Thyroid gland (tissue), 4 donors: ENCODE measurements at regions not wholly inside any gene's neighbourhood (a gene's known extent, or its start where the extent isn't known, plus 50 kb on each side); places are given as distances from the start of the nearest gene placed in this dataset.

Source experiments
- CTCF ChIP-seq, 6 experiments: fragments of 200-600 bp in 3 of 6; fragments of 450-650 bp in 3 of 6; sonication (generic) in 3 of 6; IDR thresholded peaks; one replicate each; pipeline ENCODE4 v1.5.1; 2016 to 2019; ENCODE audit warnings: antibody characterized with exemption in 6 of 6, mild to moderate bottlenecking in 2 of 6, inconsistent platforms in 1 of 6, moderate library complexity in 1 of 6
- POLR2A ChIP-seq, 2 donors: fragments of 450-650 bp; IDR thresholded peaks; one replicate each; pipeline ENCODE4 v1.6.1; 2017; ENCODE audit warnings: antibody characterized with exemption in 2 of 2, mild to moderate bottlenecking in 2 of 2, moderate library complexity in 1 of 2

GRCh38 chr4:137627739-137628460 is 95.6 kb upstream of the PCDH18 start:
- TF ChIP-seq CTCF (IDR thresholded peaks at IDR 0.05) (no peak), POLR2A (IDR thresholded peaks at IDR 0.05) (no peak)
